HEK293 (cell line): ENCODE measurements at regions not wholly inside any gene's neighbourhood (a gene's known extent, or its start where the extent isn't known, plus 50 kb on each side); places are given as distances from the start of the nearest gene placed in this dataset.

Experiments used
- CTCF ChIA-PET: fragments of 350-600 bp; formaldehyde crosslinking; extraction: SDS; loops from one replicate; lab custom pipeline; 2021; ENCODE audit warnings: antibody characterized with exemption; lab: Yijun Ruan, JAX
- POLR2A ChIA-PET: fragments of 300-600 bp; formaldehyde crosslinking; extraction: SDS; loops from one replicate; lab custom pipeline; 2020; ENCODE audit warnings: antibody characterized with exemption, inconsistent platforms; lab: Yijun Ruan, JAX
- H3K27ac ChIP-seq: fragments of 200-500 bp; sonication (Bioruptor generic); 2 replicates; pipeline ENCODE4 v1.5.1; 2014; ENCODE audit warnings: low read depth, low read length, control low read depth, inconsistent platforms; ENCODE audit errors: extremely low read depth
- H3K36me3 ChIP-seq, 2 experiments: fragments of 200-500 bp in 1 of 2; sonication (Bioruptor generic) in 1 of 2; 1 replicate in 1 of 2; 2 replicates in 1 of 2; pipeline ENCODE4 v1.5.1; 2014 to 2017; ENCODE audit warnings: inconsistent platforms in 2 of 2, low read length in 2 of 2; ENCODE audit not compliant: control insufficient read depth in 2 of 2, insufficient read depth in 1 of 2
- H3K4me1 ChIP-seq: fragments of 200-500 bp; sonication (Bioruptor generic); 2 replicates; pipeline ENCODE4 v1.5.1; 2014; ENCODE audit warnings: mild to moderate bottlenecking, low read length, inconsistent platforms; ENCODE audit not compliant: control insufficient read depth, insufficient read depth
- H3K4me3 ChIP-seq: 2 replicates; pipeline ENCODE4 v1.5.1; 2011; ENCODE audit warnings: low read depth, mild to moderate bottlenecking, control low read depth, low read length, moderate library complexity
- H3K9me3 ChIP-seq: fragments of 200-500 bp; sonication (Bioruptor generic); 2 replicates; pipeline ENCODE4 v1.5.1; 2014; ENCODE audit warnings: low read depth, low read length, inconsistent platforms; ENCODE audit not compliant: control insufficient read depth, insufficient read depth
- CTCF ChIP-seq: fragments of 450-650 bp; formaldehyde crosslinking; IDR thresholded peaks from 2 replicates; pipeline ENCODE4 v1.5.1; 2016; ENCODE audit warnings: missing biosample characterization, missing genetic modification characterization
- EGR2 ChIP-seq: fragments of 450-650 bp; formaldehyde crosslinking; IDR thresholded peaks from 2 replicates; pipeline ENCODE4 v1.5.1; 2016; ENCODE audit warnings: low read depth, missing biosample characterization, missing genetic modification characterization
- GLI2 ChIP-seq: fragments of 450-650 bp; formaldehyde crosslinking; IDR thresholded peaks from 2 replicates; pipeline ENCODE4; 2017; ENCODE audit warnings: missing biosample characterization, missing genetic modification characterization, low read depth, borderline replicate concordance
- HOXA7 ChIP-seq: sonication (generic); formaldehyde crosslinking; IDR thresholded peaks from 2 replicates; pipeline ENCODE4 v1.8.1; 2022; ENCODE audit warnings: missing genetic modification reagents, borderline replicate concordance
- IKZF3 ChIP-seq: fragments of 450-650 bp; IDR thresholded peaks from 2 replicates; pipeline ENCODE4 v1.5.0; 2018; ENCODE audit warnings: missing biosample characterization, mild to moderate bottlenecking, missing genetic modification characterization, moderate library complexity
- KLF9 ChIP-seq: fragments of 450-650 bp; formaldehyde crosslinking; IDR thresholded peaks from 2 replicates; pipeline ENCODE4 v1.5.1; 2016; ENCODE audit warnings: missing biosample characterization, missing genetic modification characterization, low read depth
- MYNN ChIP-seq: fragments of 450-650 bp; formaldehyde crosslinking; IDR thresholded peaks from 2 replicates; pipeline ENCODE4 v1.5.1; 2016; ENCODE audit warnings: missing biosample characterization, missing genetic modification characterization, borderline replicate concordance
- OVOL3 ChIP-seq: fragments of 450-650 bp; formaldehyde crosslinking; IDR thresholded peaks from 2 replicates; pipeline ENCODE4 v1.5.1; 2016; ENCODE audit warnings: missing biosample characterization, missing genetic modification characterization
- PBX3 ChIP-seq: sonication (generic); formaldehyde crosslinking; IDR thresholded peaks from 2 replicates; pipeline ENCODE4 v1.8.1; 2022; ENCODE audit warnings: mild to moderate bottlenecking, moderate library complexity, missing genetic modification reagents
- ZBTB17 ChIP-seq: fragments of 450-650 bp; formaldehyde crosslinking; IDR thresholded peaks from 2 replicates; pipeline ENCODE4 v1.5.1; 2016; ENCODE audit warnings: missing biosample characterization, missing genetic modification characterization
- ZBTB44 ChIP-seq: fragments of 450-650 bp; IDR thresholded peaks from 2 replicates; pipeline ENCODE4 v1.5.1; 2018; ENCODE audit warnings: missing biosample characterization, mild to moderate bottlenecking, missing genetic modification characterization
- ZBTB6 ChIP-seq: fragments of 450-650 bp; formaldehyde crosslinking; IDR thresholded peaks from 2 replicates; pipeline ENCODE4 v1.5.1; 2017; ENCODE audit warnings: missing biosample characterization, missing genetic modification characterization
- ZNF121 ChIP-seq: fragments of 450-650 bp; formaldehyde crosslinking; IDR thresholded peaks from 2 replicates; pipeline ENCODE4 v1.5.1; 2016; ENCODE audit warnings: missing biosample characterization, missing genetic modification characterization
- ZNF157 ChIP-seq: fragments of 450-650 bp; formaldehyde crosslinking; IDR thresholded peaks from 2 replicates; pipeline ENCODE4 v1.5.1; 2016; ENCODE audit warnings: missing biosample characterization, missing genetic modification characterization
- ZNF24 ChIP-seq: fragments of 450-650 bp; formaldehyde crosslinking; IDR thresholded peaks from 2 replicates; pipeline ENCODE4 v1.5.1; 2016; ENCODE audit warnings: missing biosample characterization, missing genetic modification characterization
- ZNF366 ChIP-seq: fragments of 450-650 bp; formaldehyde crosslinking; conservative IDR thresholded peaks from 2 replicates; pipeline ENCODE4 v1.5.1; 2016; ENCODE audit warnings: missing biosample characterization, missing genetic modification characterization
- ZNF449 ChIP-seq: fragments of 450-650 bp; formaldehyde crosslinking; IDR thresholded peaks from 2 replicates; pipeline ENCODE4 v1.5.1; 2017; ENCODE audit warnings: missing biosample characterization, mild to moderate bottlenecking, missing genetic modification characterization, moderate library complexity
- ZNF585B ChIP-seq: fragments of 450-650 bp; formaldehyde crosslinking; IDR thresholded peaks from 2 replicates; pipeline ENCODE4 v1.5.1; 2016; ENCODE audit warnings: missing biosample characterization, missing genetic modification characterization
- ZNF610 ChIP-seq: fragments of 450-650 bp; formaldehyde crosslinking; IDR thresholded peaks from 2 replicates; pipeline ENCODE4 v1.5.1; 2016; ENCODE audit warnings: missing biosample characterization, missing genetic modification characterization, borderline replicate concordance
- ZNF626 ChIP-seq: fragments of 450-650 bp; sonication (Bioruptor Pico); formaldehyde crosslinking; IDR thresholded peaks from 2 replicates; pipeline ENCODE4 v1.5.1; 2018; ENCODE audit warnings: missing biosample characterization, missing genetic modification characterization, inconsistent platforms
- ZNF639 ChIP-seq: fragments of 450-650 bp; formaldehyde crosslinking; IDR thresholded peaks from 2 replicates; pipeline ENCODE4 v1.5.1; 2016; ENCODE audit warnings: missing biosample characterization, missing genetic modification characterization
- ZNF670 ChIP-seq: fragments of 450-650 bp; formaldehyde crosslinking; IDR thresholded peaks from 2 replicates; pipeline ENCODE4 v1.5.1; 2016; ENCODE audit warnings: missing biosample characterization, missing genetic modification characterization, low read depth
- ZSCAN16 ChIP-seq: fragments of 450-650 bp; formaldehyde crosslinking; IDR thresholded peaks from 2 replicates; pipeline ENCODE4 v1.5.1; 2016; ENCODE audit warnings: missing biosample characterization, missing genetic modification characterization

- Histone ChIP-seq H3K4me1 (no peaks in the 10 kb centered on the region), H3K9me3 (no peaks in the 10 kb centered on the region), H3K4me3 (no peak overlapping the region), H3K36me3 (no peaks in the 10 kb centered on the region), H3K27ac (no peak overlapping the region)
- CTCF ChIA-PET = no interaction called here
- POLR2A ChIA-PET = no interaction called here
- TF ChIP-seq ZNF366 (tag by site-specific recombination) = no peak
- TF ChIP-seq OVOL3 = no peak
- no peak for TF ChIP-seq CTCF
- TF ChIP-seq GLI2 (tag by site-specific recombination) = no peak
- TF ChIP-seq HOXA7 (CRISPR knock-in tag) = no peak
- no peak for TF ChIP-seq PBX3 (CRISPR knock-in tag)
- TF ChIP-seq ZNF157 = no peak
- no peak for TF ChIP-seq IKZF3 (tag by site-specific recombination)
- no peak for TF ChIP-seq ZNF585B (tag by site-specific recombination)
- TF ChIP-seq, all 188 proteins: peak for 0
Measured at GRCh38 chr18:71068338-71068737, 779.5 kb downstream of the SOCS6 start.

- H3K4me3 ChIP-seq = no peak overlapping the region
- ChIA-PET POLR2A (no interaction called here), CTCF (no interaction called here)
- H3K36me3 ChIP-seq = no peaks in the 10 kb centered on the region
- H3K9me3 ChIP-seq = no peaks in the 10 kb centered on the region
- H3K4me1 ChIP-seq = no peaks in the 10 kb centered on the region
- H3K27ac ChIP-seq = no peak overlapping the region
- TF ChIP-seq ZBTB44 (tag by site-specific recombination) (no peak), ZSCAN16 (tag by site-specific recombination) (no peak), ZNF121 (tag by site-specific recombination) (no peak), PBX3 (CRISPR knock-in tag) (no peak)
Measured at GRCh38 chr18:71049893-71050292, 761.0 kb downstream of the SOCS6 start.

- Histone ChIP-seq H3K9me3 (no peaks in the 10 kb centered on the region), H3K36me3 (no peaks in the 10 kb centered on the region), H3K4me3 (no peak overlapping the region), H3K27ac (no peak overlapping the region), H3K4me1 (no peaks in the 10 kb centered on the region)
- CTCF ChIA-PET = interaction anchor here (0.6 kb wide), 1 partner anchor 449 kb away, joined by 3 read pairs; no protein-coding TSS in a partner anchor
- POLR2A ChIA-PET = no interaction called here
- TF ChIP-seq EGR2 (tag by site-specific recombination) (no peak), ZNF639 (tag by site-specific recombination) (no peak), MYNN (tag by site-specific recombination) (no peak), ZBTB6 (tag by site-specific recombination) (no peak), ZNF626 (tag by site-specific recombination) (no peak), ZNF449 (tag by site-specific recombination) (no peak), ZBTB17 (tag by site-specific recombination) (no peak), ZNF24 (tag by site-specific recombination) (no peak), KLF9 (no peak), ZNF670 (no peak), ZNF610 (no peak)
Measured at GRCh38 chr18:71047882-71048281, 759.0 kb downstream of the SOCS6 start.
